H9 (cell line): ENCODE measurements at regions not wholly inside any gene's neighbourhood (a gene's known extent, or its start where the extent isn't known, plus 50 kb on each side); places are given as distances from the start of the nearest gene placed in this dataset.

Experiments used
- DNase-seq: peaks from one replicate; pipeline ENCODE4 v3.0.0-alpha.2; 2017
- H2AFZ ChIP-seq: one replicate; pipeline ENCODE4 v1.6.1; 2013; ENCODE audit warnings: mild to moderate bottlenecking, low read length, control low read depth, moderate library complexity
- H2AK5ac ChIP-seq: 2 replicates; pipeline ENCODE4 v1.6.1; 2013; ENCODE audit warnings: low read length, control low read depth, mixed read lengths; ENCODE audit not compliant: insufficient read length
- H2BK120ac ChIP-seq: one replicate; pipeline ENCODE4 v1.6.1; 2013; ENCODE audit warnings: low read depth, mild to moderate bottlenecking, low read length, control low read depth, inconsistent platforms; ENCODE audit not compliant: poor library complexity, severe bottlenecking
- H2BK12ac ChIP-seq: 2 replicates; pipeline ENCODE4 v1.6.1; 2013; ENCODE audit warnings: low read length, control low read depth, mixed read lengths, low read depth; ENCODE audit not compliant: insufficient read length
- H2BK15ac ChIP-seq: 2 replicates; pipeline ENCODE4 v1.6.1; 2013; ENCODE audit warnings: low read depth, low read length, control low read depth
- H2BK20ac ChIP-seq: one replicate; pipeline ENCODE4 v1.6.1; 2013; ENCODE audit warnings: low read depth, mild to moderate bottlenecking, low read length, control low read depth, inconsistent platforms; ENCODE audit not compliant: poor library complexity, severe bottlenecking
- H2BK5ac ChIP-seq: 2 replicates; pipeline ENCODE4 v1.6.1; 2013; ENCODE audit warnings: low read length, control low read depth, mixed read lengths; ENCODE audit not compliant: insufficient read length
- H3K14ac ChIP-seq: 2 replicates; pipeline ENCODE4 v1.6.1; 2013; ENCODE audit warnings: low read length, control low read depth; ENCODE audit not compliant: insufficient read depth
- H3K18ac ChIP-seq: 2 replicates; pipeline ENCODE4 v1.6.1; 2013; ENCODE audit warnings: low read depth, mild to moderate bottlenecking, mixed read lengths, low read length, control low read depth; ENCODE audit not compliant: insufficient read length
- H3K23ac ChIP-seq: 2 replicates; pipeline ENCODE4 v1.6.1; 2013; ENCODE audit warnings: low read length, control low read depth, mixed read lengths, low read depth; ENCODE audit not compliant: insufficient read length
- H3K23me2 ChIP-seq: 2 replicates; pipeline ENCODE4 v1.6.1; 2013; ENCODE audit warnings: low read depth, mild to moderate bottlenecking, mixed read lengths, low read length, control low read depth; ENCODE audit not compliant: insufficient read length, poor library complexity, severe bottlenecking
- H3K27ac ChIP-seq: 2 replicates; pipeline ENCODE4 v1.5.1; 2013; ENCODE audit warnings: low read length, control low read depth, mixed read lengths, low read depth; ENCODE audit not compliant: insufficient read length
- H3K27me3 ChIP-seq: 2 replicates; pipeline ENCODE4 v1.6.1; 2013; ENCODE audit warnings: low read length, control low read depth, inconsistent platforms; ENCODE audit not compliant: insufficient read depth
- H3K4ac ChIP-seq: 2 replicates; pipeline ENCODE4 v1.6.1; 2013; ENCODE audit warnings: low read depth, mild to moderate bottlenecking, control low read depth, inconsistent platforms, low read length, moderate library complexity
- H3K4me1 ChIP-seq: 2 replicates; pipeline ENCODE4 v1.6.1; 2013; ENCODE audit warnings: low read length, control low read depth, inconsistent platforms; ENCODE audit not compliant: insufficient read depth
- H3K4me2 ChIP-seq: 2 replicates; pipeline ENCODE4 v1.6.1; 2013; ENCODE audit warnings: low read length, control low read depth, mixed read lengths; ENCODE audit not compliant: insufficient read length, insufficient read depth
- H3K56ac ChIP-seq: 2 replicates; pipeline ENCODE4 v1.6.1; 2013; ENCODE audit warnings: low read depth, mild to moderate bottlenecking, mixed read lengths, low read length, control low read depth; ENCODE audit not compliant: insufficient read length
- H3K79me1 ChIP-seq: 2 replicates; pipeline ENCODE4 v1.6.1; 2013; ENCODE audit warnings: low read depth, mild to moderate bottlenecking, moderate library complexity, low read length, control low read depth, inconsistent platforms; ENCODE audit not compliant: insufficient read depth, poor library complexity, severe bottlenecking
- H3K79me2 ChIP-seq: 2 replicates; pipeline ENCODE4 v1.6.1; 2013; ENCODE audit warnings: low read length, control low read depth, inconsistent platforms; ENCODE audit not compliant: insufficient read depth
- H3K9ac ChIP-seq: 2 replicates; pipeline ENCODE4 v1.6.1; 2013; ENCODE audit warnings: low read length, control low read depth, mixed read lengths; ENCODE audit not compliant: insufficient read length; ENCODE audit errors: extremely low read depth
- H3K9me3 ChIP-seq: one replicate; pipeline ENCODE4 v1.6.1; 2013; ENCODE audit warnings: low read depth, low read length, inconsistent platforms; ENCODE audit not compliant: control insufficient read depth
- H3T11ph ChIP-seq: one replicate; pipeline ENCODE4 v1.6.1; 2013; ENCODE audit warnings: mild to moderate bottlenecking, low read length, control low read depth, inconsistent platforms
- H4K20me1 ChIP-seq: one replicate; pipeline ENCODE4 v1.6.1; 2013; ENCODE audit not compliant: control insufficient read depth, insufficient read length, insufficient read depth
- H4K5ac ChIP-seq: 2 replicates; pipeline ENCODE4 v1.6.1; 2013; ENCODE audit warnings: low read depth, mild to moderate bottlenecking, mixed read lengths, low read length, control low read depth; ENCODE audit not compliant: insufficient read length
- H4K8ac ChIP-seq: replicated peaks from 2 replicates; pipeline ENCODE4 v1.6.1; 2013; ENCODE audit warnings: low read length, control low read depth, mixed read lengths, low read depth; ENCODE audit not compliant: insufficient read length
- H4K91ac ChIP-seq: 2 replicates; pipeline ENCODE4 v1.6.1; 2013; ENCODE audit warnings: low read depth, mild to moderate bottlenecking, moderate library complexity, mixed read lengths, low read length, control low read depth; ENCODE audit not compliant: insufficient read length
- H3K27ac Mint-ChIP-seq, 3 experiments: 2 replicates in 2 of 3; 3 replicates in 1 of 3; pipeline ENCODE4 v1.8.0; 2020 to 2021; ENCODE audit warnings: mixed read lengths in 3 of 3, mild to moderate bottlenecking in 1 of 3, moderate library complexity in 1 of 3
- H3K27me3 Mint-ChIP-seq: 2 replicates; pipeline ENCODE4 v1.8.0; 2021; ENCODE audit warnings: low read depth, mild to moderate bottlenecking, moderate library complexity, mixed read lengths
- H3K36me3 Mint-ChIP-seq, 3 experiments: 2 replicates in 2 of 3; 3 replicates in 1 of 3; pipeline ENCODE4 v1.8.0; 2020 to 2021; ENCODE audit warnings: low read depth in 3 of 3, mixed read lengths in 3 of 3; ENCODE audit not compliant: insufficient read depth in 1 of 3
- H3K4me1 Mint-ChIP-seq, 2 experiments: 2 replicates each; pipeline ENCODE4 v1.8.0; 2020; ENCODE audit warnings: mixed read lengths in 2 of 2
- H3K4me3 Mint-ChIP-seq, 2 experiments: 2 replicates in 1 of 2; 3 replicates in 1 of 2; pipeline ENCODE4 v1.8.0; 2020 to 2021; ENCODE audit warnings: mild to moderate bottlenecking in 2 of 2, mixed read lengths in 2 of 2, moderate library complexity in 1 of 2
- H3K9me3 Mint-ChIP-seq, 2 experiments: 2 replicates in 1 of 2; 3 replicates in 1 of 2; pipeline ENCODE4 v1.8.0; 2020; ENCODE audit warnings: mild to moderate bottlenecking in 2 of 2, mixed read lengths in 2 of 2, moderate library complexity in 1 of 2
- WGBS: extraction: QIAGEN DNeasy Blood & Tissue Kit; methylation state at CpG from one replicate; pipeline ENCODE4 v1.1.7; 2013; ENCODE audit warnings: missing lambda C conversion rate, low lambda C conversion rate, mixed read lengths; ENCODE audit not compliant: insufficient read length; ENCODE audit errors: extremely low coverage; 5-methylcytosine and 5-hydroxymethylcytosine counted together
- TF ChIP-seq, protein P1 (sequence below): fragments of 200-600 bp; sonication (generic); conservative IDR thresholded peaks from 3 replicates; pipeline ENCODE4 v1.8.0; 2021; ENCODE audit warnings: antibody characterized with exemption, mild to moderate bottlenecking

DNA sequence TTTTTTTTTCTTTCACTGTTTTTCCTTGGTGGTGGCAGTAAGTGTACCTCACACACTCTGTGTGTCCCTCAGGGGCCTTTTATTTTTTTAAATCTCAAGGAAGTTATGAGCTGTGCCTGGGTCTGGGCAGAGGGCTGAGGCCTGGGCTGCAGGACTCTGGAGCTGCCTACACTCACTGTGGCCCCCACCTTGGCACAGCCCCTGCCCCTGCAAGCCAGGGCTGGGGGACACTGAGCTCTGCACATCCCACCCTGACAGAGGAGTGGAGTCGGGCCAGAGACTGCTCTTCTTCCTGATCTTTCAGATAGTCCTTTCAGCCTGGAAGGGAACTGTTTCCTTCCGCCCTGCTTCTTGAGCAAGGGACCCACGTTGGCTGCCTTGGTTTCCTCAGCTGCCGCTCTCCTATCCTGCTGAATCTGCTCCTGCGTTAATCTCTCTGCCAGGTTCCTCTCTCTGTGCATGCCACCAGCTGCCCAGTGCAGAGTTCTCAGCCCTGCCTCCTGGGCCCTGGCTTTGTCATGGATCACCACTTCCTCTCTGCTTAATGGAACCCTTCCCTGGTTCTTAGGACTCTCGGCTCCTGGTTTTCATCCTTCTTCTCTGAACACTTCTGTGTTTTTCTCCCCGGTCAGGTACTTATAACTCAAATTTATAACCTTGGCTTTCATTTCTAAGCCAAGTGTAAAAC, 502.3 kb downstream of the DIRAS2 start:
- H2BK120ac ChIP-seq, result no peak overlapping the region
- no peak overlapping the region for H3K23ac ChIP-seq
- Mint-ChIP-seq H3K4me1 (peaks cover 10 to 17% of the 10 kb centered on the region in 2 experiments), H3K27me3 (no peaks in the 10 kb centered on the region), H3K4me3 (no peak overlapping the region), H3K36me3 (peaks cover 0 to under 1% (median 0%) of the 10 kb centered on the region in 3 experiments; a peak in 1 of 7 replicates), H3K27ac (peak overlapping the region in 1 of 3 experiments; percentile 81; a peak in 2 of 7 replicates), H3K9me3 (peaks cover under 1 to 1% of the 10 kb centered on the region in 2 experiments; a peak in 1 of 5 replicates)
- H3K4me1 ChIP-seq, result no peaks in the 10 kb centered on the region
- H3K4me2 ChIP-seq, result no peak overlapping the region
- H2BK5ac ChIP-seq, result no peak overlapping the region
- no peak overlapping the region for H3K18ac ChIP-seq
- TF ChIP-seq, protein P1, sequence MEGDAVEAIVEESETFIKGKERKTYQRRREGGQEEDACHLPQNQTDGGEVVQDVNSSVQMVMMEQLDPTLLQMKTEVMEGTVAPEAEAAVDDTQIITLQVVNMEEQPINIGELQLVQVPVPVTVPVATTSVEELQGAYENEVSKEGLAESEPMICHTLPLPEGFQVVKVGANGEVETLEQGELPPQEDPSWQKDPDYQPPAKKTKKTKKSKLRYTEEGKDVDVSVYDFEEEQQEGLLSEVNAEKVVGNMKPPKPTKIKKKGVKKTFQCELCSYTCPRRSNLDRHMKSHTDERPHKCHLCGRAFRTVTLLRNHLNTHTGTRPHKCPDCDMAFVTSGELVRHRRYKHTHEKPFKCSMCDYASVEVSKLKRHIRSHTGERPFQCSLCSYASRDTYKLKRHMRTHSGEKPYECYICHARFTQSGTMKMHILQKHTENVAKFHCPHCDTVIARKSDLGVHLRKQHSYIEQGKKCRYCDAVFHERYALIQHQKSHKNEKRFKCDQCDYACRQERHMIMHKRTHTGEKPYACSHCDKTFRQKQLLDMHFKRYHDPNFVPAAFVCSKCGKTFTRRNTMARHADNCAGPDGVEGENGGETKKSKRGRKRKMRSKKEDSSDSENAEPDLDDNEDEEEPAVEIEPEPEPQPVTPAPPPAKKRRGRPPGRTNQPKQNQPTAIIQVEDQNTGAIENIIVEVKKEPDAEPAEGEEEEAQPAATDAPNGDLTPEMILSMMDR, result no peak
- no peak overlapping the region for H4K5ac ChIP-seq
- no peaks in the 10 kb centered on the region for H3K79me1 ChIP-seq
- no peak overlapping the region for H4K91ac ChIP-seq
- no peak overlapping the region; the same call in 1 of the 2 replicates for H3K14ac ChIP-seq
- no peaks in the 10 kb centered on the region for H3K79me2 ChIP-seq
- H2AK5ac ChIP-seq, result no peak overlapping the region
- no peak overlapping the region for H4K8ac ChIP-seq
- H3K9ac ChIP-seq, result no peak overlapping the region
- H3K27me3 ChIP-seq, result no peaks in the 10 kb centered on the region
- H2BK20ac ChIP-seq, result no peak overlapping the region
- H3K27ac ChIP-seq, result no peak overlapping the region
- no peak overlapping the region for H3K56ac ChIP-seq
- no CpG with 5 or more reads among the region's 7 CpGs for WGBS
- no peak overlapping the region for H3T11ph ChIP-seq
- H3K23me2 ChIP-seq, result no peaks in the 10 kb centered on the region
- no peaks in the 10 kb centered on the region for H4K20me1 ChIP-seq
- no peak for DNase-seq
- H3K4ac ChIP-seq, result no peak overlapping the region
- no peak overlapping the region for H2AFZ ChIP-seq
- H2BK12ac ChIP-seq, result no peak overlapping the region
- H3K9me3 ChIP-seq, result no peaks in the 10 kb centered on the region
- no peak overlapping the region for H2BK15ac ChIP-seq
